ENCODE measurements at regions not wholly inside any gene's neighbourhood (a gene's known extent, or its start where the extent isn't known, plus 50 kb on each side); places are given as distances from the start of the nearest gene placed in this dataset.

GRCh38 chr2:8054070-8054469 lies 627.8 kb upstream of the ID2 start:
- no peak for TF ChIP-seq ZNF274 (IDR thresholded peaks at IDR 0.05; ENCODE audit: low read depth, low read length)
- no peak overlapping the region for H3K4me3 ChIP-seq (ENCODE audit: low read length)

GRCh38 chr2:8058652-8059051 lies 623.2 kb upstream of the ID2 start:
- H3K4me3 ChIP-seq (ENCODE audit: low read length): no peak overlapping the region
- no peak for TF ChIP-seq ZNF274 (IDR thresholded peaks at IDR 0.05; ENCODE audit: low read depth, low read length)

- TF ChIP-seq ZNF274 (IDR thresholded peaks at IDR 0.05; ENCODE audit: low read depth, low read length): no peak
- no peak overlapping the region for H3K4me3 ChIP-seq (ENCODE audit: low read length)
Observed at GRCh38 chr2:8059255-8059654, 622.6 kb upstream of the ID2 start.

- TF ChIP-seq ZNF274 (IDR thresholded peaks at IDR 0.05; ENCODE audit: low read depth, low read length): no peak
- no peak overlapping the region for H3K4me3 ChIP-seq (ENCODE audit: low read length)
Observed at GRCh38 chr2:8059794-8060193, 622.1 kb upstream of the ID2 start.

- TF ChIP-seq ZNF274 (IDR thresholded peaks at IDR 0.05; ENCODE audit: low read depth, low read length): no peak
- no peak overlapping the region for H3K4me3 ChIP-seq (ENCODE audit: low read length)
Observed at GRCh38 chr2:8061219-8061618, 620.6 kb upstream of the ID2 start.

GRCh38 chr2:8064603-8065002 lies 617.3 kb upstream of the ID2 start:
- H3K4me3 ChIP-seq (ENCODE audit: low read length): no peak overlapping the region
- no peak for TF ChIP-seq ZNF274 (IDR thresholded peaks at IDR 0.05; ENCODE audit: low read depth, low read length)

- H3K4me3 ChIP-seq (ENCODE audit: low read length): no peak overlapping the region
- no peak for TF ChIP-seq ZNF274 (IDR thresholded peaks at IDR 0.05; ENCODE audit: low read depth, low read length)
Observed at GRCh38 chr2:8065191-8065590, 616.7 kb upstream of the ID2 start.

GRCh38 chr2:8067784-8068336 lies 614.0 kb upstream of the ID2 start:
- no peak overlapping the region for H3K4me3 ChIP-seq (ENCODE audit: low read length)
- TF ChIP-seq ZNF274 (IDR thresholded peaks at IDR 0.05; ENCODE audit: low read depth, low read length): no peak

- no peak overlapping the region for H3K4me3 ChIP-seq (ENCODE audit: low read length)
- no peak for TF ChIP-seq ZNF274 (IDR thresholded peaks at IDR 0.05; ENCODE audit: low read depth, low read length)
Observed at GRCh38 chr2:8072907-8073306, 608.9 kb upstream of the ID2 start.

- no peak overlapping the region for H3K4me3 ChIP-seq (ENCODE audit: low read length)
- TF ChIP-seq ZNF274 (IDR thresholded peaks at IDR 0.05; ENCODE audit: low read depth, low read length): no peak
Observed at GRCh38 chr2:8073916-8074315, 607.9 kb upstream of the ID2 start.

- no peak overlapping the region for H3K4me3 ChIP-seq (ENCODE audit: low read length)
- TF ChIP-seq ZNF274 (IDR thresholded peaks at IDR 0.05; ENCODE audit: low read depth, low read length): no peak
Observed at GRCh38 chr2:8076448-8077342, 605.2 kb upstream of the ID2 start.

GRCh38 chr2:8078705-8079104 lies 603.2 kb upstream of the ID2 start:
- H3K4me3 ChIP-seq (ENCODE audit: low read length): no peak overlapping the region
- no peak for TF ChIP-seq ZNF274 (IDR thresholded peaks at IDR 0.05; ENCODE audit: low read depth, low read length)

- H3K4me3 ChIP-seq (ENCODE audit: low read length): no peak overlapping the region
- TF ChIP-seq ZNF274 (IDR thresholded peaks at IDR 0.05; ENCODE audit: low read depth, low read length): no peak
Observed at GRCh38 chr2:8080063-8080462, 601.8 kb upstream of the ID2 start.

GRCh38 chr2:8081130-8081529 lies 600.7 kb upstream of the ID2 start:
- no peak overlapping the region for H3K4me3 ChIP-seq (ENCODE audit: low read length)
- no peak for TF ChIP-seq ZNF274 (IDR thresholded peaks at IDR 0.05; ENCODE audit: low read depth, low read length)

GRCh38 chr2:8082840-8083239 lies 599.0 kb upstream of the ID2 start:
- no peak for TF ChIP-seq ZNF274 (IDR thresholded peaks at IDR 0.05; ENCODE audit: low read depth, low read length)

More at GRCh38 chr2:8082840-8083239, 599.0 kb upstream of the ID2 start:
- no peak overlapping the region for H3K4me3 ChIP-seq (ENCODE audit: low read length)
